B cell (primary cell): ENCODE measurements at regions not wholly inside any gene's neighbourhood (a gene's known extent, or its start where the extent isn't known, plus 50 kb on each side); places are given as distances from the start of the nearest gene placed in this dataset.

Experiments
- ATAC-seq: fragments of 200-7000 bp; cut with Tn5 transposase; one replicate; pipeline ENCODE4 v1.10.0; 2021; ENCODE audit warnings: low read depth, mild to moderate bottlenecking, moderate number of reproducible peaks, moderate library complexity
- CTCF ChIA-PET: fragments of 350-600 bp; sonication (Branson Sonifier 250); formaldehyde crosslinking; loops from one replicate; lab custom pipeline; 2021; ENCODE audit warnings: antibody characterized with exemption, inconsistent platforms; lab: Charles Lee
- POLR2A ChIA-PET: fragments of 350-600 bp; sonication (Branson Sonifier 250); formaldehyde crosslinking; loops from one replicate; lab custom pipeline; 2021; ENCODE audit warnings: antibody characterized with exemption; lab: Charles Lee
- DNase-seq: peaks from one replicate; pipeline ENCODE4 v3.0.0; 2013
- H2AFZ ChIP-seq: 2 replicates; pipeline ENCODE4 v1.6.1; 2012; ENCODE audit warnings: mild to moderate bottlenecking, low read depth, low read length; ENCODE audit not compliant: insufficient read depth, poor library complexity, severe bottlenecking
- H3K27ac ChIP-seq, 2 donors: 1 replicate in 1 of 2; 2 replicates in 1 of 2; pipeline ENCODE4 v1.5.1; 2012 to 2013; ENCODE audit warnings: low read length in 2 of 2, mild to moderate bottlenecking in 2 of 2, moderate library complexity in 1 of 2
- H3K27me3 ChIP-seq, 4 experiments: fragments of 200-600 bp in 1 of 4; sonication (generic) in 1 of 4; replicated peaks in 1 of 4; 1 replicate in 2 of 4; 2 replicates in 2 of 4; pipeline versions ENCODE4 v1.6.1 to v1.7.0; 2013 to 2016; ENCODE audit warnings: low read length in 3 of 4, mild to moderate bottlenecking in 2 of 4, mixed read lengths in 1 of 4, moderate library complexity in 1 of 4; ENCODE audit not compliant: insufficient read depth in 4 of 4, control insufficient read depth in 3 of 4; ENCODE audit errors: control extremely low read depth in 1 of 4
- H3K36me3 ChIP-seq, 2 experiments: replicated peaks in 1 of 2; 1 replicate in 1 of 2; 2 replicates in 1 of 2; pipeline versions ENCODE4 v1.6.1 to v1.7.1; 2013; ENCODE audit warnings: low read length in 1 of 2; ENCODE audit not compliant: insufficient read depth in 2 of 2, control insufficient read depth in 1 of 2; ENCODE audit errors: control extremely low read depth in 1 of 2, extremely low read depth in 1 of 2
- H3K4me1 ChIP-seq, 2 donors: fragments of 200-600 bp in 1 of 2; sonication (generic) in 1 of 2; 1 replicate in 1 of 2; 2 replicates in 1 of 2; pipeline versions ENCODE4 v1.5.1 to v1.6.1; 2013 to 2017; ENCODE audit warnings: low read length in 2 of 2; ENCODE audit not compliant: control insufficient read depth in 2 of 2, insufficient read depth in 2 of 2
- H3K4me2 ChIP-seq: replicated peaks from 2 replicates; pipeline ENCODE3; 2012; ENCODE audit warnings: mild to moderate bottlenecking, low read depth, low read length; ENCODE audit not compliant: poor library complexity, severe bottlenecking
- H3K4me3 ChIP-seq, 5 experiments: fragments of 200-600 bp in 1 of 5; sonication (generic) in 1 of 5; 1 replicate in 3 of 5; 2 replicates in 2 of 5; pipeline versions ENCODE4 v1.5.1 to v1.7.0; 2011 to 2016; ENCODE audit warnings: low read length in 4 of 5, mild to moderate bottlenecking in 4 of 5, low read depth in 2 of 5, control low read depth in 1 of 5, moderate library complexity in 1 of 5; ENCODE audit not compliant: insufficient read depth in 1 of 5; ENCODE audit errors: control extremely low read depth in 1 of 5, extremely low read depth in 1 of 5
- H3K79me2 ChIP-seq: fragments of 200-600 bp; sonication (generic); one replicate; pipeline ENCODE4 v1.6.0; 2016; ENCODE audit warnings: low read length; ENCODE audit not compliant: control insufficient read depth, insufficient read depth
- H3K9ac ChIP-seq: fragments of 200-600 bp; sonication (generic); 2 replicates; pipeline ENCODE4 v1.6.1; 2017; ENCODE audit warnings: mild to moderate bottlenecking, low read length, moderate library complexity
- H3K9me3 ChIP-seq, 3 donors: one replicate each; pipeline versions ENCODE4 v1.6.1 to v1.7.1; 2013; ENCODE audit warnings: low read length in 2 of 3; ENCODE audit not compliant: control insufficient read depth in 2 of 3, insufficient read depth in 1 of 3; ENCODE audit errors: control extremely low read depth in 1 of 3
- H4K20me1 ChIP-seq: 2 replicates; pipeline ENCODE4 v1.6.0; 2012; ENCODE audit warnings: mild to moderate bottlenecking, low read length; ENCODE audit not compliant: insufficient read depth, control insufficient read depth, poor library complexity, severe bottlenecking
- H3K27ac Mint-ChIP-seq: one replicate; pipeline ENCODE4 v1.8.0; 2021; ENCODE audit warnings: mixed read lengths
- H3K27me3 Mint-ChIP-seq: one replicate; pipeline ENCODE4 v1.8.0; 2021; ENCODE audit warnings: mixed read lengths
- H3K4me1 Mint-ChIP-seq: one replicate; pipeline ENCODE4 v1.8.0; 2021; ENCODE audit warnings: mixed read lengths
- H3K4me3 Mint-ChIP-seq: one replicate; pipeline ENCODE4 v1.8.0; 2021; ENCODE audit warnings: mixed read lengths
- H3K9me3 Mint-ChIP-seq: one replicate; pipeline ENCODE4 v1.8.0; 2022; ENCODE audit warnings: mixed read lengths; ENCODE audit not compliant: insufficient read depth
- EZH2 ChIP-seq: IDR thresholded peaks from 2 replicates; pipeline ENCODE4 v1.6.1; 2012; ENCODE audit warnings: borderline replicate concordance, low read depth, mild to moderate bottlenecking, moderate library complexity, low read length; ENCODE audit not compliant: insufficient read depth, poor library complexity, severe bottlenecking
- WGBS: methylation state at CpG from one replicate; pipeline ENCODE4 v1.1.5; 2013; ENCODE audit warnings: missing lambda C conversion rate; ENCODE audit not compliant: insufficient coverage; 5-methylcytosine and 5-hydroxymethylcytosine counted together
- intact Hi-C: fragments of 100-400 bp; cut with micrococcal nuclease; formaldehyde crosslinking; loops from one replicate; pipeline ENCODE4 v1.10.0; 2022
- TF ChIP-seq, protein P1 (sequence below): fragments of 200-600 bp; IDR thresholded peaks from one replicate; pipeline ENCODE4 v1.8.0; 2022; ENCODE audit warnings: antibody characterized with exemption, mild to moderate bottlenecking

- no peak overlapping the region for H3K27ac Mint-ChIP-seq
- POLR2A ChIA-PET = no interaction called here
- H3K9me3 Mint-ChIP-seq = no peaks in the 10 kb centered on the region
- ATAC-seq (no peak), DNase-seq (no peak)
- Histone ChIP-seq H3K9ac (no peak overlapping the region), H3K27ac (no peak overlapping the region), H3K79me2 (no peaks in the 10 kb centered on the region), H3K9me3 (no peaks in the 10 kb centered on the region), H3K36me3 (no peaks in the 10 kb centered on the region), H4K20me1 (no peaks in the 10 kb centered on the region), H2AFZ (no peak overlapping the region), H3K27me3 (no peaks in the 10 kb centered on the region), H3K4me1 (no peaks in the 10 kb centered on the region), H3K4me3 (no peak overlapping the region), H3K4me2 (no peak overlapping the region)
- no CpG with 5 or more reads among the region's 5 CpGs for WGBS
- no peak for TF ChIP-seq EZH2
- TF ChIP-seq, protein P1, sequence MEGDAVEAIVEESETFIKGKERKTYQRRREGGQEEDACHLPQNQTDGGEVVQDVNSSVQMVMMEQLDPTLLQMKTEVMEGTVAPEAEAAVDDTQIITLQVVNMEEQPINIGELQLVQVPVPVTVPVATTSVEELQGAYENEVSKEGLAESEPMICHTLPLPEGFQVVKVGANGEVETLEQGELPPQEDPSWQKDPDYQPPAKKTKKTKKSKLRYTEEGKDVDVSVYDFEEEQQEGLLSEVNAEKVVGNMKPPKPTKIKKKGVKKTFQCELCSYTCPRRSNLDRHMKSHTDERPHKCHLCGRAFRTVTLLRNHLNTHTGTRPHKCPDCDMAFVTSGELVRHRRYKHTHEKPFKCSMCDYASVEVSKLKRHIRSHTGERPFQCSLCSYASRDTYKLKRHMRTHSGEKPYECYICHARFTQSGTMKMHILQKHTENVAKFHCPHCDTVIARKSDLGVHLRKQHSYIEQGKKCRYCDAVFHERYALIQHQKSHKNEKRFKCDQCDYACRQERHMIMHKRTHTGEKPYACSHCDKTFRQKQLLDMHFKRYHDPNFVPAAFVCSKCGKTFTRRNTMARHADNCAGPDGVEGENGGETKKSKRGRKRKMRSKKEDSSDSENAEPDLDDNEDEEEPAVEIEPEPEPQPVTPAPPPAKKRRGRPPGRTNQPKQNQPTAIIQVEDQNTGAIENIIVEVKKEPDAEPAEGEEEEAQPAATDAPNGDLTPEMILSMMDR = no peak
- H3K27me3 Mint-ChIP-seq = peaks cover 7% of the 10 kb centered on the region
- H3K4me1 Mint-ChIP-seq = no peaks in the 10 kb centered on the region
- H3K4me3 Mint-ChIP-seq = no peak overlapping the region
- intact Hi-C loops = no loop called here
- CTCF ChIA-PET = no interaction called here
Measured at GRCh38 chr16:86787538-86787937, 209.2 kb downstream of the FOXL1 start.

DNA sequence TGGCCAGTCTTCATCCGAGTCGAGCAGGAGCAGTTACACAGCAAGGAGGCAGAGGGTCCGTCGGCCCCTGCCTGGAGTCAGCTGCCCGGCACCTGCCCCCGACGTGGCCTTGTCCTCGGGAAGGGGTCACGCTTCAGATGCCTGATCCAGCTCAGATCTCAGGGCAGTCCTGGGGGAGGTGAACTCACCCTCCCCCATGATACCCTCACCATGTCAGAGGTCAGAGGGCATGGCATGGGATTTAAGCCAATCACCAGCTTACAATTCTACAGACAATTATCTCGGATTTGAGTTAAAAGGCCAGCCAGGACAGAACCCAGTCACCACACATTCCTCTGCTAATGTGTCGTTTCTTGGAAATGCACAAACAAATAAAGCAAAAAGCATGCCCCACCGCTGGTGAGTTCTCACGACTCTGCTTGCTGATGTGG is 211.3 kb downstream of the FOXL1 start:
- Histone ChIP-seq H3K4me1 (no peaks in the 10 kb centered on the region), H3K79me2 (no peaks in the 10 kb centered on the region), H3K27ac (no peak overlapping the region), H2AFZ (no peak overlapping the region), H3K4me2 (no peak overlapping the region), H3K36me3 (no peaks in the 10 kb centered on the region), H3K9me3 (no peaks in the 10 kb centered on the region), H3K9ac (no peak overlapping the region), H3K4me3 (no peak overlapping the region), H4K20me1 (no peaks in the 10 kb centered on the region), H3K27me3 (peaks cover 0 to 2% (median 0%) of the 10 kb centered on the region in 4 experiments)
- no peaks in the 10 kb centered on the region for H3K9me3 Mint-ChIP-seq
- ATAC-seq (no peak), DNase-seq (no peak)
- POLR2A ChIA-PET = no interaction called here
- CTCF ChIA-PET = no interaction called here
- 70% methylated on average over 13 of the region's 13 CpGs for WGBS
- peaks cover 10% of the 10 kb centered on the region for H3K27me3 Mint-ChIP-seq
- TF ChIP-seq, protein P1 = no peak
- no peak for TF ChIP-seq EZH2
- H3K4me1 Mint-ChIP-seq = no peaks in the 10 kb centered on the region
- H3K27ac Mint-ChIP-seq = no peak overlapping the region
- no peak overlapping the region for H3K4me3 Mint-ChIP-seq
- intact Hi-C loops = no loop called here
